Smooth muscle cell (in vitro differentiated cells): ENCODE measurements at regions not wholly inside any gene's neighbourhood (a gene's known extent, or its start where the extent isn't known, plus 50 kb on each side); places are given as distances from the start of the nearest gene placed in this dataset.

ENCODE experiments used
- DNase-seq: peaks from one replicate; lab custom pipeline; 2025; ENCODE audit not compliant: unreplicated experiment; lab: John Stamatoyannopoulos, UW
- H2AFZ ChIP-seq: fragments of 200-600 bp; sonication (generic); 2 replicates; pipeline ENCODE4 v1.6.0; 2016; ENCODE audit warnings: antibody characterized with exemption, low read depth, mild to moderate bottlenecking
- H3F3A ChIP-seq: fragments of 200-600 bp; sonication (generic); 2 replicates; pipeline ENCODE4 v1.6.0; 2017; ENCODE audit warnings: antibody characterized with exemption, low read depth
- H3K27ac ChIP-seq: fragments of 200-600 bp; sonication (generic); 2 replicates; pipeline ENCODE4 v1.5.1; 2016; ENCODE audit warnings: low read depth, mild to moderate bottlenecking
- H3K27me3 ChIP-seq: fragments of 200-600 bp; sonication (generic); 2 replicates; pipeline ENCODE4 v1.6.1; 2016; ENCODE audit warnings: low read depth, mild to moderate bottlenecking
- H3K36me3 ChIP-seq: fragments of 200-600 bp; sonication (generic); 2 replicates; pipeline ENCODE4 v1.5.1; 2016; ENCODE audit warnings: low read depth
- H3K4me1 ChIP-seq: fragments of 200-600 bp; sonication (generic); 2 replicates; pipeline ENCODE4 v1.5.1; 2016; ENCODE audit warnings: low read depth
- H3K4me2 ChIP-seq: fragments of 200-600 bp; sonication (generic); 2 replicates; pipeline ENCODE4 v1.6.0; 2016; ENCODE audit warnings: mild to moderate bottlenecking
- H3K4me3 ChIP-seq: fragments of 200-600 bp; sonication (generic); 2 replicates; pipeline ENCODE4 v1.5.1; 2016; ENCODE audit warnings: mild to moderate bottlenecking
- H3K79me2 ChIP-seq: fragments of 200-600 bp; sonication (generic); 2 replicates; pipeline ENCODE4 v1.6.0; 2016; ENCODE audit warnings: low read depth, mild to moderate bottlenecking
- H3K9ac ChIP-seq: fragments of 200-600 bp; sonication (generic); 2 replicates; pipeline ENCODE4 v1.6.0; 2016; ENCODE audit warnings: low read depth
- H3K9me3 ChIP-seq: fragments of 200-600 bp; sonication (generic); replicated peaks from 2 replicates; pipeline ENCODE4 v1.5.1; 2016; ENCODE audit warnings: low read depth
- H4K20me1 ChIP-seq: fragments of 200-600 bp; sonication (generic); 2 replicates; pipeline ENCODE4 v1.6.0; 2016; ENCODE audit warnings: low read depth
- CTCF ChIP-seq: fragments of 200-600 bp; sonication (generic); IDR thresholded peaks from 2 replicates; pipeline ENCODE4 v1.5.1; 2017; ENCODE audit warnings: borderline replicate concordance, mild to moderate bottlenecking, antibody characterized with exemption; ENCODE audit not compliant: insufficient read depth, poor library complexity, severe bottlenecking
- WGBS: methylation state at CpG from one replicate; pipeline ENCODE4 v1.1.7; 2016; ENCODE audit warnings: low lambda C conversion rate; 5-methylcytosine and 5-hydroxymethylcytosine counted together

- Histone ChIP-seq H3K36me3 (no peaks in the 10 kb centered on the region), H3F3A (no peaks in the 10 kb centered on the region), H3K27ac (no peak overlapping the region), H4K20me1 (no peaks in the 10 kb centered on the region), H3K79me2 (no peaks in the 10 kb centered on the region), H3K4me3 (no peak overlapping the region), H3K4me1 (no peaks in the 10 kb centered on the region), H3K9ac (no peak overlapping the region), H3K4me2 (no peak overlapping the region), H3K27me3 (no peaks in the 10 kb centered on the region), H2AFZ (no peak overlapping the region), H3K9me3 (no peaks in the 10 kb centered on the region)
- 93% methylated on average over 6 of the region's 6 CpGs for WGBS
- DNase-seq, result no peak
- TF ChIP-seq CTCF, result no peak
These were observed 176.1 kb downstream of the IPO8 start for GRCh38 chr12:30519535-30519934.

- no peak for TF ChIP-seq CTCF
- Histone ChIP-seq H3K27me3 (no peaks in the 10 kb centered on the region), H3K9me3 (no peaks in the 10 kb centered on the region), H3K9ac (no peak overlapping the region), H3K79me2 (no peaks in the 10 kb centered on the region), H2AFZ (no peak overlapping the region), H3K4me2 (no peak overlapping the region), H4K20me1 (no peaks in the 10 kb centered on the region), H3F3A (no peaks in the 10 kb centered on the region), H3K36me3 (no peaks in the 10 kb centered on the region), H3K4me1 (peaks cover 6% of the 10 kb centered on the region), H3K27ac (no peak overlapping the region), H3K4me3 (no peak overlapping the region)
- WGBS, result 97% methylated on average over 1 of the region's 1 CpG
- DNase-seq, result no peak
These were observed 178.3 kb downstream of the IPO8 start for GRCh38 chr12:30517320-30517719.

GRCh38 chr12:30515351-30515750 lies 180.3 kb downstream of the IPO8 start:
- TF ChIP-seq CTCF, result peak; percentile 13
- DNase-seq, result no peak
- WGBS, result 48% methylated on average over 2 of the region's 2 CpGs
- Histone ChIP-seq H2AFZ (no peak overlapping the region), H3F3A (no peaks in the 10 kb centered on the region), H3K9ac (no peak overlapping the region), H3K79me2 (no peaks in the 10 kb centered on the region), H3K36me3 (no peaks in the 10 kb centered on the region), H3K4me3 (no peak overlapping the region), H4K20me1 (no peaks in the 10 kb centered on the region), H3K4me1 (peaks cover 6% of the 10 kb centered on the region), H3K4me2 (no peak overlapping the region), H3K9me3 (no peaks in the 10 kb centered on the region), H3K27ac (no peak overlapping the region), H3K27me3 (no peaks in the 10 kb centered on the region)

- H3K79me2 ChIP-seq, result no peaks in the 10 kb centered on the region
- no peak overlapping the region for H2AFZ ChIP-seq
- H3K9ac ChIP-seq, result no peak overlapping the region
- no peaks in the 10 kb centered on the region for H3K27me3 ChIP-seq
- H3K9me3 ChIP-seq, result no peaks in the 10 kb centered on the region
- H3K4me1 ChIP-seq, result peaks cover 6% of the 10 kb centered on the region
- no peaks in the 10 kb centered on the region for H3K36me3 ChIP-seq
- TF ChIP-seq CTCF, result no peak
- no peak overlapping the region for H3K4me3 ChIP-seq
- DNase-seq, result no peak
- no peak overlapping the region for H3K27ac ChIP-seq
- H3F3A ChIP-seq, result no peaks in the 10 kb centered on the region
- H3K4me2 ChIP-seq, result no peak overlapping the region
- WGBS, result 59% methylated on average over 5 of the region's 5 CpGs
- H4K20me1 ChIP-seq, result no peaks in the 10 kb centered on the region
These were observed 181.0 kb downstream of the IPO8 start for GRCh38 chr12:30514666-30515065.
